Esophagus squamous epithelium (tissue), 4 donors: ENCODE measurements at regions not wholly inside any gene's neighbourhood (a gene's known extent, or its start where the extent isn't known, plus 50 kb on each side); places are given as distances from the start of the nearest gene placed in this dataset.

ENCODE experiments used
- CTCF ChIP-seq, 6 experiments: fragments of 450-650 bp in 4 of 6; fragments of 200-600 bp in 2 of 6; sonication (generic) in 2 of 6; IDR thresholded peaks; one replicate each; pipeline ENCODE4 v1.5.1; 2016 to 2019; ENCODE audit warnings: antibody characterized with exemption in 6 of 6, mild to moderate bottlenecking in 4 of 6, moderate library complexity in 4 of 6
- POLR2A ChIP-seq, 4 donors: fragments of 450-650 bp; IDR thresholded peaks; one replicate each; pipeline ENCODE4 v1.6.1; 2017; ENCODE audit warnings: antibody characterized with exemption in 4 of 4, mild to moderate bottlenecking in 4 of 4, moderate library complexity in 3 of 4

DNA sequence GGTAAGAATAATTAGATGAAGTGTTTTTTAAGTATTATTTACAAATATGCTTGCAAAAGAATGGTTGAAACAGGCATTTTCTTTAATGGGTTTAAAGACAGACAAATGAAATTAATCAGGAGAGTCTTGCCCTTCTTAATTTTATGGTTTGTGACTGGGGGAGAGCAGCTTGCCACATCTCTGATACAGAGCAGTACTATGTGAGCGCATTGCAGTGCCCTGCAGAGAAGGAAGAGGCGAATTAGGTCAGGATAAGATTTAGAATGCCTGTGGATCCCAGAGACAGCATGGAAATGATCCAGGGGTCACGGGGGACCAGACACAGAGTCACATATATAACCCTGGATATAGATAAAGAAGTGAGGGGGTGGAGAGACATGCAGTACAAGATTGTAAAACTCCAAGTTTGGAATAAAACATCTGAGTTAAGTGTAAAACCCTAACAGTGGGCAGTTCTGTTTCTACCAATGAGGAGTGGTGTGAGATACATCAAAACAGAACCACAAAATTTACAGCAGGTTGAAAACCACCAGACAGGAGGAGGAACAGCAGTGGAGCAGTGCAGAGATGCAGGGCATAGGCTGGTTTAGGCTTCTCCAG, 125.5 kb downstream of the FAM204A start:
- TF ChIP-seq CTCF (IDR thresholded peaks at IDR 0.05) (no peak), POLR2A (IDR thresholded peaks at IDR 0.05) (no peak)
